CD4-positive, alpha-beta T cell treated with Interleukin-4 for 1 hour (primary cell): ENCODE measurements at regions not wholly inside any gene's neighbourhood (a gene's known extent, or its start where the extent isn't known, plus 50 kb on each side); places are given as distances from the start of the nearest gene placed in this dataset.
"Not testable (repeated sequence)": the region's sequence is repeated elsewhere in the genome, so short reads cannot be mapped to it uniquely, and the experiment has no call there.

Source experiments
- DNase-seq, 2 donors: peaks; one replicate each; pipeline ENCODE4 v3.0.0-alpha.2; 2020 to 2022

DNA sequence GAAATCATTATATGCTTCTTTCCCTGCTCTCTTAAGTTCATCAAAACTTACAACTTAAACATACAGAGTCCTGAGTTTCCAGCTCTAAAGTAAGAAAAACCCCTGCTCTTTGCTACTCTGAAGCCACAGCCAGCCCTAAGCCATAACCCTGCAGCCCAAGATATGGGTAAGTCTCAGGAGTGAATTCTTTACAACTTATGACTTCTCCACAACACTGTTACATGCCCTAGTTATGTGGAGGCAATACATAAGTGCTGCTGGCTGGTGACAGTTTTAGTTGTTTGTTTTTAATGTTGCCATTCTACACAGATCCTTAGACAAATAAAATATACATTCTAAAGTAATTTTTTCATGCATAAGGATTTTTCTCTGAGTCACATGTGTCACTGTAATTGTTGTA lies 100.2 kb downstream of the FBXO8 start:
- DNase-seq = no peak

DNA sequence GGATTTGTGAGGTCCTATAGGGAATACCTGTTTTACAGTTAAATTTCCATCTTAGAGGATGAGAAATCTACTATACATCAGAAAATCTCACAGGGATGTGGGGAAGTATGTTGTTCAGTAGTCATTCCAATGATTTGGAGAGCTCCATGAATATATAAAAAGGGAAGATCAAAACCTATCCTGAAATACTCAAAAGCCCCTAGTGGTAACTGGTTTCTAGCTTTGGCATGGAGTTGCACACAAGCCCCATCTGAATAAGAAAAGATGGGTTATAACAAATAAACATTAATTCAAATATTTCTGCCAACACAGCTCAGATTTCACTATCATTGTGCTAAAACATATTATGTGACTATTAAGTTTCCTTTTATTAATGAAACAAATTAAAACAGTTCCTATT lies 101.6 kb downstream of the FBXO8 start:
- DNase-seq = no peak

DNA sequence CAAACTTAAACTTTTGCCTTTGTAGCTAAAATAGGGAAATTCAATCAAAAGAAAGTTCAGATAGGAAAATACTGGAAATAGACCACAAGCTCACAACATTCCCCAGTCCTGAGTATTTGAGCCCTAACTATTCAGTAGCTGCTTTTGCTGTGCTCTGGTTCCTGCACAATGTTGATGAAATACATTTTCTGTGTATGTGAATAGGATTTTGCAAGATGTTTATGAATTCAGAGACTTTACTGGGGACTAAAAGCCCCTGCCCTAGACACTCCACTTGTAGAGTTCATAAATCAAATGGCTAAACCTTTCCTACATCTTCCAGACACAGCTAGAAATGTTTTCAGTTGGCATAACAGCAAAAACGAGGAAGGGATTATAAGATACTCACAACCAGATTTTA lies 105.9 kb downstream of the FBXO8 start:
- DNase-seq = no peak

DNA sequence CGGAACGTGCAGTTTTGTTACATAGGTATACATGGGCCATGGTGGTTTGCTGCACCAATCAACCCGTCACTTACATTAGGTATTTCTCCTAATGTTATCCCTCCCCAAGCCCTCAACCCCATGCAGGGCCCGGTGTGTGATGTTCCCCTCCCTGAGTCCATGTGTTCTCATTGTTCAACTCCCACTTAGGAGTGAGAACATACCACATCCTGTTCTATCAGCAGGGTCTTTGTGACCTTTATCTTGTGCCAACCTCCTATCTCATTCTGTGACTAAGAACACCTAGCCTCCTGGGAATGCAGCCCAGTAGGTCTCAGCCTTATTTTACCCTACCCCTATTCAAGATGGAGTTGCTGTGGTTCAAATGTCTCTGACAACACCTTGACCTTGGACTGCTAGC lies 107.6 kb downstream of the FBXO8 start:
- not testable (repeated sequence) for DNase-seq

DNA sequence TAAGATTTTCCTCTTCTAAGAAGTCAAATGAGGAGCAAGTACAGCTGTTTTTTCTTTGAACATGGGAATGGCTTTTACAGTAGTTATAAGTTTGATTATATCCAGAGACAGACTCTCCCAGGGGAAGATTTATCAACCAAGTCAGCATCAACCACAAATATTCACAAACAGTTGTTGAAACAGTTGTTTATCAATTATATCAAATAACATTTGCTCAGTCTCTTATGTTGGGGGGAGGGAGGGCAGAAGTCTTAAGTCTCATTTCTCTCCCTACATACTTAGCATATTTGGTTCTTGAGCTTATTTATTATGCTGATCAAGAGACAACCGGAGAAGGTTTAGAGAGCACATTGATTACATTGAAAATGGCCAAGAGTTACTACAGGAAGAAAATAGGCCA lies 110.1 kb downstream of the FBXO8 start:
- DNase-seq = no peak

DNA sequence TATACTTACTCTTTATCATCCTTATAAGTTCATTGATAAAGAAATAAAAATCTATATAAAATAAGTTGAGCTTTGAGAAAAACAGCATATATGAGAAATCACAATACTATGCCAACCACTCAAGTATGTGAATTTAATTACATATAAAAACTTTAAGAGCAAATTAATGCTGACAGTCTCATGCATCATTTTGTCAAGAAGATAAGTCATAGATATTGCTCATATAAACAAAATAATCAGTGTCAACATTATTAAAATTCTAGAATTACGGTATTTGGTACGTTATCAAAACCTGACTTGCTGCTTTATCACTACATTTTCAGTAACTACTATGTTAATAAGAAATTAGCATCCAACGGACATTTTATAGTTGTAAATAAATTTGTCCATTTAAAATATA lies 111.2 kb downstream of the FBXO8 start:
- DNase-seq = no peak

DNA sequence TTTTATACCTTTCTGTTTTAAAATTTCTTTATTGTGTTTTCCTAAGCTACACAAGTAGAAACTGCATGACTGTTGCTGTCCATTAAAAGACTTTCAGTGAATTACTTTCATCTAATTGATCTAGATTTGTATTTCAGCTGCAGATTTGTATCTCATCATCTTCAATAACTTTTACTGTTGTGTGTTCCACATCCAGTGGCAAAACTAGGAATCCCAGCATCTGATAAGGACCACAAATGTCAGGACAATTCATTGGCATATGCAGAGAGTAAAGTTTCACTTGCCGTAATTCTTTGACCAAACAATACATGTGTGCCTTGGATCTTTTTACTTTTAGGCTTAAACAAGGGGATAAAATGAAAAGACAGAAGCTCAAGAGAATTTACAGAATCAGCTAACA lies 112.6 kb downstream of the FBXO8 start:
- no peak for DNase-seq

DNA sequence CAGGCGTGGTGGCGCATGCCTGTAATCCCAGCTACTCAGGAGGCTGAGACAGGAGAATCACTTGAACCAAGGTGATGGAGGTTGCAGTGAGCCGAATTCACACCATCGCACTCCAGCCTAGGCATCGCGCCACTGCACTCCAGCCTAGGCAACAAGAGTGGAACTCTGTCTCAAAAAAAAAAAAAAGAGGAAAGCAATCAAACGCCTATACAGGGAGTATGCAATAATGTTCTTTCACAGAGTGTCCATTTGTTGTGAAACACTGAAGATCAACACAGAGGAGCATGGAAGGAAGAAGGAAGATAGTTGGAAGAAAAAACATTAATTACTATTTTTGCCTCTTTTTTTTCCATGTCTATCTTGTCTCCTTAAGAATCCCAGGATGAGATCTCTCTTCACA lies 113.4 kb downstream of the FBXO8 start:
- no peak for DNase-seq

DNA sequence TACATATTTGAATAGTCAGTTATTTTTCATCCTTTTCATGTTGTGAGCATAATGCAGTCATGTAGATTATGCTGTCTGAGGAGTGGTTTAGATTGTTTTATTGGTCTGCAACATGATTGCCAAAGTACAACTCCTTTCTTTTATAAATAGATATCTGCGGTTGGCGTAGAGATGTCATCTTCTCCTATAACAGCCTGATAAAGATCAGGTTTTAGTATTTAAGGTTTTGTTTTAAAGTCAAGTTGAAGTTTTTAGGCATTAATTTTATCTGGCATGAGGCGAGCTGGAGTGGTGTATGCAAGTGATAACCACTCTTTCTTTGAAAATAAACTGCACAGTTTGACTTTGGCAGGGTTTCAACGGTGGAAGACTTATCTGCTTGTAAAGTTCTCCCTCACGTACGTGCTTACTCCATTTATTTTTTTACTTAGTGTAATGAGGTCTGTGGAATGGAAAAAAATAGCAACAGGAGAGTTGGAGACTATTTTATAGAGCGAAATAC lies 126.3 kb downstream of the FBXO8 start:
- no peak for DNase-seq

DNA sequence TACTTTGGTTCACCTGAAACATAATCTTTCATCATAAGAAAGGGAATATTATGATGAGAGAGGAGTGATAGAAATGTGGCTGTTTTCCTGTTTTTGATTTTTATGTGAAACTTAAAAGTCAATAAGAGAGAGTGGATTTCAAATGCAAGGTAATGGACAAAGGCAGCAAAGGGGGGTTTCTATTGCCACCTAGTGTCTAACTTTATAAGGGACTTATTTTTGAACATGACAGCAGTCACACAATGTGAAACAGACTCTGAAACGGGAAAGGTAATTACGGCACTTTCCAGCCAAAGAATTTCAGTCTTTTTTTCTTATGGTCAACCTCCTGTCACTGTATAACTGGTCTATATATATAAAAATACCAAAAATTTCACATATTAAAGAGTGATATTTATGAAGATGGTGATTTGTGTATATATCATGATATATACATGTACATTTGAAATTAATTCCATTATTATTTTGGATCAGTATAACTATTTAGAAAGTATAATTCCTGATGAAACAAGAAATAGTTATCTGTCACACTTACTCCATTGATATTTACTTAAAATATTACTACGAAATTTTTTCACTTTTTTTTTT lies 127.1 kb downstream of the FBXO8 start:
- DNase-seq = peak in 1 of 2 donors; percentile 22

DNA sequence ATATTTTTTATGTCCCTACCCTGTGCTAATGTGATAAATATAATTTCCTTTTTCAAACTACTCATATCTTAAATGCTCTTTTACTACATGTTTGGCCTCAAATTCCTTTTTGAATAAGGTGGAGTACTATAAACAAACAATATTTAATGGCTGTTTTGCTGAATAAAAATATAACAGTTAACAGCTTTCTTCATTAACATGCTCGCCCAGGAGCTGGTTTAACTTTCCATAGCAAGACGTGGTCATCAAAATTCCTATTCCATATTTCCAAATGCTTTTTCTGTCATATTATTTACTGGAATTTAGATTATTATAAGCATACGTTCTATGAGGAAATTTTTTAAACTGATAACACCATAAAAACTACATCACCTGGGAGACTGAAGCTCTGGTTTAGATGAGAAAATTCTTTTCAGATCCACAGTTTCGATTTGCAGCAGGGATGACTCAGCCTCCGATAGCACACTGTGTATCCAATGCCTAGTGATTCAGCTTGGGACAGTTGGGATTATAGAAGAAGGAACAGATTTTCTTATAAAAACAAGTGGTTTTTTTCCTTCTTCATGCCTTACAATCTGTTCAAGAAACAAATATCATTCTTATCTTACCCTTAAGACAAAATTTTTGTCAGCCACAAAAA lies 129.1 kb downstream of the FBXO8 start:
- no peak for DNase-seq

DNA sequence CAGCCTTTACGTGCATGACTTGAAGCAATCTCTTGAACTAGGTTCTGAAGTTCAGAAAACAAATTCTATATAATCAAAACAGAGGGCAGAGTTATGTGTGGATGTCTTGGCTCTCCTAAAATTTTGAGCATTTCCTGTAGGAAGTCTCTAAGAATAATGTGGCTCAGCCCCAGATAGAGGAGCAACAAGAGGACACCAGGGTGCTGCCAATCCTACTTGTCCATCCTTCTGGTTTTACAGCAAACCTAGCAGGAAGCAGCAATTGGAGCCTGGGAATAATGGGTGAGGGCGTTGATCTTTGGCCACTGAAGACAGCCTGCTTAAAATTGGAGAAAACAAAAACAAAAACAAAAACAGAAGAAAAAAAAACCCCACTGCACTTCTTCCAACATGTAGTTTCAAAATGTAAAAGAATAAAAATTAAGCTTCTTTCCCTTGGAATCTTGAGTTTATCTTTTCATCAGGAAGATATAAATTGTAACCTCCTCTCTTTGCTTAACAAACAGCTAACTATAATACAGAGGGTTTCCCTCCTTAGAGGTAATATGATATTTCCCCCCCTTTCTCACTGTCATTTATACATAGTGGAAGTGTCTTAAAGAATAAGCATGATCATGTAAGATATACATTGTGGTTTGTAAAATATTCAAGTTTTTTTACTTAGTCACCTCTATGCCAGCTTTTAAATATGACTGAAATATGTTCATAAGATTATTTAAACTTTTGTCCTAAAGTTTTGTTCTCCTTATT lies 130.6 kb downstream of the FBXO8 start:
- no peak for DNase-seq

DNA sequence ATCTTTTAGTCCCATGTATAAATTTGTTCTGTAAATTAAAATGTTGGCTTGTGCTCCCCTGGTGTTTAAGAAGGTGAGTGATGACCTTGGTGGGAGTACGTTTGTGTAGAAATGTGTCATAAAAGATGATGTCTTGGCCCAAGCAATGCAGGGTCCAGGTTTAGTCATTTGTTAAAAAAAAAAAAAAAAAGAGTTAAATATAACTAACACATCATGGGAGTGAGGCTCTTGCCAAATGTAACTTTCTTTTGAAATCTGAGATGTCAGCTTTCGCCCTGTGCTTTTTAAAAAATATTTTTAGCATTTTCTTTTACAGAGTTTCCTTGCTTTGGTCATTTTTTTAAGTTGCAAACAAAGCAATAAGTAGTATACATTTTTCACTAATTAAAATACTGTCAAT lies 135.6 kb downstream of the FBXO8 start:
- no peak for DNase-seq

DNA sequence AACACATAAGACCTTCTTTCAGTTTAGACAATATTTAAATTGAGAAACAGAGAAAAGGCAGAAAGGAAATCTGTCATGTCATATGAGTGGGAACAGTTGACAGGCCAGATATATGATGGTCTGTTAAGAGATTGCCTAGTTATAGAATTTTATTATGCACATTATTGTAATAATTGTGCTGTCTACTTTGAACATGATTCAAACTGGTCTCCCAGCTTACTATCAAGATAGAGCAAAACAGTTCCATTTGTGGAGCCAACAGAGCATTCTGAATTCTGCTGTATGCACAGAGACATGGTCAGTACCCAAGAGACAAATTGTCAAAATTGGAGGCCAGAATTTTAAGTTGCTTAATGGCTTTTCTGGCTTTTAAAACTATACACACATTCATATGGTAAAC lies 139.4 kb downstream of the FBXO8 start:
- DNase-seq = no peak

DNA sequence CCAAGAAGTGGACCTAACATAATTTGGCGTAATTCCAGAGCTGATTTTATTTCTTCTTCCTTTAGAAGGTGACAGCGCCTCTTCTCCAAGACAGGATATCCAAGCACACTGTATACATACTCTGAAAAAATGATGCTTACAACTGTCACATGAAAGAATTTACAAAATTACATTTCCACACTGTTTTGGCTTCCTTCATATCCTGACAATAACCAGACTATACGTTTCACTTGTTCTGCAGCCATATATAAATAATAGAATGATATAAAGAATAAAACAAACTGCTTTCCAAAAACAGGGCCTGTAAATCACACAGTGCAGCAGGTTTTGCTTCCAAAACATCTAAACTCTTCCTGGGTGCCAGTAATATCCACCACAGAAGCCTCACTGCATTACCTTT lies 141.6 kb downstream of the FBXO8 start:
- DNase-seq = no peak

DNA sequence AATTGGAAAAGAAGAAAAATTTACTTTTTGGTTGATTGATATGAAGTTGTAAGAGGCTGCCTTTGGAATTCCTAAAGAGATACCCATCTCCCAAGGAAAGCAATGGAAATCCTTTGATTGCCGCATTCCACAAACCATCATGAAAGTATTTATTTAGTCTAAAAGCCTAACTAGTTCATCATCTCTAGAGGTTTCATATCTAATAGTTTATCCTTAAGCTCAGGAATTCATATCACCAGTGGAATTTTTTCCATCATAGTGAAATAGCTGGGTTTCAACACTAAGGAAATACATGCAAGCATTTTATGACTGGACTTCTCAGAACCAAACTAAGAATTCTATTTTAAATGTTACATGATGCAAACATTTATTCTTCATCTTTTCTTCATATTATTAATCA lies 144.9 kb downstream of the FBXO8 start:
- DNase-seq = no peak

DNA sequence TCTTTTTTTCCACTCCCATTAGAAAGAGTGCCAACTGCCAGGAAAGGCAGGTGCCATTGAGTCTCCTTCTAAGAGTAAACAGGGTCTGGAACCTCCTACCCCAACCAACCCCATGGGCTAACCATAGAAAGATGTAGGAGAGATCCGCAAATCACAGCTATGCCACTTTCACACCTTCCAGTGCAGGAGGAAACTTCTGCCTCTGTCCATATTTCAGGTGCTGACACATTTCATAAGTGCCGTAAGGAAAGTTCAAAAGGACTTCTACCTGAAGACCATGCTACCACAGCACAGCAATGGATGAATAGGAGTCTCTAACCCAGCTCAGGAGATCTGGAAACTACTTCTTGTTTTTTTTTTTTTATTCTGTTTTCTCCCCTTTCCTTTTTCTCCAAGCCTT lies 145.8 kb downstream of the FBXO8 start:
- no peak for DNase-seq

DNA sequence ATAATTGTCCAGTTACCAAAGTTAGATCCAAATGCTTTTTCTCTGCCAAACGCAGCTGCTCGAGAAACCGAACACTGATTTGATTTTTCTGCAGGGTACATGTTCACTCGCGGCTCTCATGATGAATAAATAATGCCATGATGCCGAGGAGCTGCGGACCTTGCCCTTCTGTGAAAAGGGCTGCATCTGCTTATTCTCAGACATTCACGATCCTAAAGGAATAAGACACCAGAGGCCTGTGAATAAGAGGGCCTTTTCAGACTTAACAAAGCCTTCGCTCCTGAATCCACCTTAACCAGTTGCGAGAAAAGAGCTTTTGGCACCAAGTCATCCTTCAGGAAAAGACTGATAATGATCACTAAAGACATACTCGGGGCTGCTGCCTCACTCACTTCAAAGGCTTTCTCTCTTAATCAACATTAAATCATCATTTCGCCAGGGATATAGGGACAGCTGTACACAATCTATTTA lies 147.5 kb downstream of the FBXO8 start:
- DNase-seq = no peak

DNA sequence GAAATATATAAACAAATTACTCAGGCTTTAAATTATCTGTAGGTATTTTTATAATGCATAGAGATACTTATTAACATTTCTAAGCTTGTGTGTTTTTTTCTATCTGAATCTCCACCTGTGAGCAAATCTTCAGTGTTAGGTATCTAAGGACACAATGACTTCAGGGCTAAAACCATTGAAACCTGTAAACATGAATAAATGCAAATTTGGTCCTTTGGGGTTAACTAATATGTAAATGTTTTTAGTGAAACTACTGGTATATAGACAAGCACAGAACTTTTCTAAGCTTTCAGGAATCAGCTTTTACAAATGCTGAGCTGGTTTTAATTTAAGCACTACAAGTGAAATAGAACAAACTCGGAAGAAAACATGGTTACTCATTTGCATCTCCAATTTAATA lies 147.9 kb downstream of the FBXO8 start:
- no peak for DNase-seq

DNA sequence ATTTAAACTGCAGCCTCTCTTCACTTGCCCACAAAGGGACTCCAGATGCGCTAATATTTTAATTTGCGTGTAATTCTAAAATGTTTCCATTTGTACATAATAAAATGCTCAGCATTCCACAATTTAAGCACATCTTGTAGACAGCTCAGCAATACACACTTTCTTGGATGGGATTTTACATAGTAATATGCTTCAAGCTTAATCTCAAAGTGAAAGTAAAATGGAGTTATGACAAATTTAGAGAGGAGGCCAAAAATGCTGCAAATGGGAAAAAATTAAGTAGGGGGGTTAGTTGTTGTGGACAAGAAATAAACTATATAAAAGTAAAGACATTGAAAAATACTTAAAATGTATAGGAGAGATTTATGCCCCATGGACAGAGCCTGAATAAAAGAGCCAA lies 149.1 kb downstream of the FBXO8 start:
- no peak for DNase-seq

DNA sequence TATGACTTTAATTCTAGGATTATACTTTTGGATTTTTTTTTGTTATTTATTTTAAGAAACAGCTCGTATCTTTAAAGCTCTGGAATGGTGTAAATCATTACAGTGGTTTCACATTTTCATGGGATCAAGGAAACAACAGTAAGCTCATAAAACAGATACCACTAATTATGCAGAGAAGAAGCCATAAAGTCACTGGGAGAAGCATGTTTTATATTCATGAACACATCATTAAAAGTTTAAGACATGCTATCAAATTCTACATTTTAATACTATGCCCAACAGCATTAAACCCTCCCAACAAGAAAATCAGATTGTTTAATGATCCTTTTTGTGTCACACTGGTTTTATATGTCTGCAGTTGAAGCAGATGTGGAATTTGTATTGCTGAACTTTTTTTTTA lies 149.9 kb downstream of the FBXO8 start:
- DNase-seq = no peak

DNA sequence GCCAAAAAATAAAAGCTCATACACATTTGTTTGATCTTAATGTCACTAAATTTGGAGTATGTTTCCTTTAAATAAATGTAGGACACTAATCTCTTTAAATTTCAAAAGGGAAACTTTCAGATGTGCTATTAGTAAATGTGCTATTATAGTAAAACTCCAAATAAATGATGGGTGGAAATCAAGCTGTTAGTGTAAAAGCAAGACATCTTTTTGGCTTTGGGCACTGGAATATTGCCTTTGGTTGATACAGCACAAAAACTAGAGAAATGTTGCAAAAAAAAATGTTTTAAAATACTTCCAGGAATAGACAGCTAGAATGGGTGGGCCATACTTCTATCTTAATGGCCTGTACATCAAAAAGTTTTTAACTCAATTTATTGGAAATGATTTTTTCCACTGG lies 151.6 kb downstream of the FBXO8 start:
- no peak for DNase-seq

DNA sequence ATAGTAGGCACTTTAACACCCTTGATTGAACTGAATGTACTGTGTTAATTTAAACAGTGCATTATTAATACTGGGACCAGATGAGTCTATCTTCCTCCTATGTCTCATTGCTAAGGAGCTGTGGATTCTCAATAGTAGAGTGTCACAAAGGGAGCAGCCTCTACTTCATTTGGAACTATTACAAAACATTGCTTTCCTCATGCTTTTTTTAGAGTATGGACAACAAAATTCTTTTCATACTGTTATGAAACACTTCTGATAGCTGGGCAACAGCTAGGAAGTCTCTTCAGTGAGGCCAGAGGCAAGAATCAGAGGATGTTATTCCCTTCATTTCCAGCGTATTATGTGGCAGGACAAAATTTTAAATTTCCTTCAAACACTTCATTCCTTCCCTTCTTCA lies 160.8 kb downstream of the FBXO8 start:
- no peak for DNase-seq
